Fibroblast of peridontal ligament (primary cell): ENCODE measurements at regions not wholly inside any gene's neighbourhood (a gene's known extent, or its start where the extent isn't known, plus 50 kb on each side); places are given as distances from the start of the nearest gene placed in this dataset.
A peak's percentile ranks its signal among the peaks of the same experiment; 100 is the strongest.

Source experiments
- DNase-seq: peaks from one replicate; pipeline ENCODE4 v3.0.0-alpha.2; 2010; ENCODE audit errors: extremely low read depth

DNA sequence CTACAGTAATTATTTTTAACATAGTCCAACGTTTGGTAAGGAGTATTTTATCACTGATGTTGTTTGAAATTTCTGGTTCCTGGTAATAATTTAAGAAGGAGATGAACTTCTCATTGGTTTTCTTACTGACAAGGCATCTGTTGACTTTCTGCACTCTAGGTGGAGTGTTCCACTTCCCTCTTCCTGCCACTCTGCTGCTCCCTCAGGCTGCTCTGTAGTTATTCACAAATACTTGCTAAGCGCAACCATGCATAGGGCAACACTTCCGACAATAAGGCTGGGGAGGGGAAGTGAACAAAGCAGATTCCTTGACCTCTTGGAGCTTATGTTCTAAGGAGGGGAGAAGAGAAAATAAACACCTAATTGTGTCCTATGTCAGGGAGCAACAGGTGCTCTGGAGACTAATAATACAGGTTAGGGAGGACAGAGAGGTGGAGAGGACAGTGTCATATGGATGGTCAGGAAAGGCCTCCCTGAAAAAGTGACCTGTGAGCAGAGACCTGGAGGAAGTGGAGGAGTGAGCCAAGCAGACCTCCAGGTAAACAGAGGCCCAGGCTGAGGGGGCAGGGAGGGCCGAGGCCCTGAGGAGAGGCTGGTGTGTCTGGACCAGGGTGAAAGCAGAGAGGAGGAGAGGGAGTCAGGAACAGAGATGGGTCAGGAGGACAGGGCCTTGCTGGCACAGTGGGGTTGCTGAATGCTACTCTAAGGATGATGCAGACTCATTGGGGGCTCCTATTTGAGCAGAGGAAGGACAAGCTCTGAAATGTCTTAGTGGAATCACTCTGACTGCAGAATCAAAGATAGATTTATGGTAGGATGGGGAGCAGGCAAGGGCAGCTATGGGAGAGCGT is 134.8 kb upstream of the SLC24A3 start:
- DNase-seq = no peak

DNA sequence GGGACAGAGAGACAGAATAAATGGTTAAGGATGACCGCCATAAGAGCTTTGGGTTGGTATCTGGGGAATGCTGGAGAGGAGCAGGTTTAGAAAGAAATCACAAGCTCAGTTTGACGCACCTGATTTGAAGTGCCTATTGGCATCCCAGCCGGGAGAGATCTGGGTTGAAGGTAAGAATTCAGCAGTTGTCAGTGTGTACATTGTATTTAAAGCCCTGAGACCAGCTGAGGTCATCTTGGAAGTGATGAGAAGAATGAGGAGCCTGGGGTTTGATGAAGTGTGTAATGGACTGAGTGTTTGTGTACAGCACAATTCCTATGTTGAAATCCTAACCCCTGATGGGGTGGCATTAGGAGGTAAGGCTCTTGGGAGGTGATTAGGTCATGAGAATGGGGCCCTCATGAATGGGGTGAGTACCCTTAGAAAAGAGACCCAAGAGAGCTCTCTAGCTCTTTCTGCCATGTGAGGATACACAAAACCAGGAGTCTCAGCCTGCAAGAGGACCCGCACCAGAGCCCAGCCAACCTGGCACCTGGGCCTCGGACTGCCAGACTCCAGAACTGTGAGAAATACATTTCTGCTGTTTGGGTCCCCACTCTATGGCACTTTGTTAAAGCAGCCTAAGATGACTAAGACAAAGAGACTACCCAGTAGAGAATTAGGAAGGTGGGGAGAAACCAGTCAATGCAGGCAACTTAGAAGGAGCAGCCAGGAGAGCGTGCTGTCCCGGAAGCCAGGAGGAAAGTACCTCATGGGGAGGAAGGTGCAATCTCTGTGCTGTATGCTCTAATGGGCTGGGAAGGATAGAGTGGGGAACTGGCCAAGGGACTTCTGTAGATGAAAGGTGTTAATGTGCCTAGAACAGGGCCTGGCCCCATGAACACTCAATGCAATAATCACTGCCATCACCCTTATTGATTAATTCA is 133.7 kb upstream of the SLC24A3 start:
- DNase-seq = no peak

DNA sequence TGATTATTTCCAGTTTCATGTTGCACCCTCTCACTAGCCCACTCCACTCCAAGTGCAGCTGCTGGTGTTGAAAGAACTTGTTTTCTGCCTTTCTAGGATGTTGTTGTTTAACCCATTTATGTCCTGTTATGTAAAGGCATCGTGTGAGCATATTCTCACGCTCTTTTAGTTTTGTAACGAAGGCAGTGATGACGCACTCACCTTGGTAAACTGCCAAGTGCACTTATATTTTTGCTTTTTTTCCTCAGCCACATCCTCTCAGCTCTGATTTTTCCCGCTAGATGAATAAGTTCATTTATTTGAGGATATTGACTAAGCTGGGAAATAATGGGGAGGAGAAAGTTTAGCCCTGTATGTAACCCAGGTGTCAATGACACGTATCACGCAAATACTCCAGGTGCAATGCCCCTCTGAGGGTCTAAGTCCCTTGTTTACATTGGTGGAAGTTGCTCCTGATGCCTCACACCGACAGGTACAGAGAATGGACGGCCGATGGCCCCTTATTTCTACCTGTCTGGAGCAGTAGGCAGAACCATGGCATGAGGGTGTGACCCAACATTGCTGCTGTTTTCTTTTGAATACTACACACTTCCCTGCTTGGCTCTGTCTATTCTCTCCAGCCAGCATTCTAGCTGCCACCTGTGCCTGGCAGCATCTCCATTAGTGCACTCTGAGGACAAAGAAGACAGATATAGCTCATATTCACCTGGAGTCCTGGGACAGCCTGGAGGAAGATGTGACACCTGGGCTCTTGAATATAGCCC is 132.7 kb upstream of the SLC24A3 start:
- peak; percentile 0 for DNase-seq

DNA sequence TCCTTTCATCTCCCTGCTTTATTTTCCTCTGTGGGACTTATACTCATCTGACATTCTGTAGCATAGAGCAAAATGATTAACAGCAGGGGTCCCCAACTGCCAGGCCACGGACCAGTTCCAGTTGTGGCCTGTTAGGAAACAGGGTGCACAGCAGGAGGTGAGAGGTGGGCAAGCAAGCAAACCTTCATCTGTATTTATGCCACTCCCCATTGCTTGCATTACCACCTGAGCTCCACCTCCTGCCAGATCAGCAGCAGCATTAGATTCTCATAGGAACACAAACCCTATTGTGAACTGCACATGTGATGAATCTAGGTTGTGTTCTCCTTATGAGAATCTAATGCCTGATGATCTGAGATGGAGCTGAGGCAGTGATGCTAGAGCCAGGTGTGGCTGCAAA is 130.5 kb upstream of the SLC24A3 start:
- no peak for DNase-seq

DNA sequence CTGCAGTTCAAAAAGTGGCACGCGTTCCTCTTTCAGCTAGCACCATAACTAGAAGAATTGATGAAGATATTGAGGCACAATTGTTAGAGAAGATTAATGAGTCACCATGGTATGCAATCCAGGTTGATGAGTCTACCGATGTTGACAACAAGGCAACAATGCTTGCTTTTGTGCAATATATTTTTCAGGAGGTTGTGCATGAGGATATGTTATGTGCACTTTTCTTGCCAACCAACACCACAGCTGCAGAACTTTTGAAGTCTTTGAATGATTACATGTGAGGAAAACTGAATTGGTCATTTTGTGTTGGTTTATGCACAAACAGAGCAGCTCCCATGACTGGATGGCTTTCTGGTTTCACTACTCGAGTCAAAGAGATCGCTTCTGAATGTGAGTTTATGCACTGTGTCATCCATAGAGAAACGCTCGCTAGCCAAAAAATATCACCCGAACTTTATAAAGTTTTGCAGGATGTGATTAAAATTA is 129.3 kb upstream of the SLC24A3 start:
- DNase-seq = no peak

DNA sequence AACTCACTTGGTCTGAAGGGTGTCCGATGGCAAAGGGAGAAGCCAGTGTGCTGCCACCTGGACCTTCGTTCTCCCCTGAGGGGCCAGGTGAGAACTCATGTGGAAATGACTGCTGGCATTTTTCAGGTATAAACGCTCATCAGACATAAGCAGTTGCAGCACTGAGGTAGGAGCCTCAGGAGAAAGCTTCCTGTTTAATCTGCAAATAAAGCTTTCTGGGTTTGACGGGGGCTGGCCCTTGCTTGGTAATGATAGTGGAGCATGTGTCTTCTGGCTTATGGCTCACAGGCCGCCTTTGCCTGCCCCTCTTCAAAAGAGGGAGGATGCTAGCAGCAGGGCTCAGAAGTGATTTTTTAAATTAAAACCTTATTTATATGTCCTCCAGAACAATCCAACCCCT is 122.1 kb upstream of the SLC24A3 start:
- DNase-seq = no peak

DNA sequence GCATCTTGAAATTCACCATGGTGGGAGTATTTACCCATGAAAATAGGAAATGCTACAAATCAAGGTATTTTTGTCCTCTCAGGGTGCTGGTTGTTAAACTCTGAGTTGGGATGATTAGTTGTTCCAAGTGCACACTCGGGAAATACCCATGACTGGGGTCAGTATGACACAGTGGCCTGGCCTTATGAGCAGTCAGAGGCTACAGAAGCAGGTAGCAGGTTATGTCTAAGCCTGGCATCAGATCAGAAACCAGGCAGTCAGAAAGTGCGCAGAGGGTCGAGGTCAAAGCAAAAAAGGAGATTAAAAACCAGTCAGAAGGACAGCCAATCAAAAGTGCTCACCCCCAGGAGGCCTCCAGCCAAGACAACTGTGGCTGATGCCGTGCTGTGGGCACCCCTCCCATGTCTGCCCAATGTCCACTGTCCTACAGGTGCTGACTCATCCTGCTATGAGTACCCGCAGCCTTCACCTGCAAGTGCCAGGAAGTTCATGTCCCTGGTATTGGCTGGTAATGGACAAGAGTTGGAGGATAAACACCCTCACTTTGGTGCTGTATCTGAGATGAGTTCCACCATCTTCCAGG is 117.4 kb upstream of the SLC24A3 start:
- DNase-seq = no peak

DNA sequence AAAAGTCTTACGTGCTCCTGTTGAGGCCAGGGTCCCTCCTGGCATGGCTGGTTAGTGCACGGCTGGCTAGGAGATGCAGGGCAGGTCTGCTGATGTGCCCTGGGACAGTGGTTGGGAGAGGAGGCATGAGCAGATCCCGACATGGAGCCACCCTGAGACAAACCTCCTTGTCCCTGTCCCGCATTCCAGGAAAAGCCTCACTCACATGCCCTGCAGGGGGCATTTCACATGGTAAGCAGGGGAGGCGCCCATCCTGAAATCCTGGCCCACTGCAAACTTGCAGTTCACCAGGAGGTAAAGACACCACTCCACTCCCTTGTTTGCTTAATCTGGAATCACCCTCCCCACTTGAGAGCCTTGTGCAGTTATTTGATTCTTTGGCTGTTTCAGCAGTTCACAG is 116.7 kb upstream of the SLC24A3 start:
- no peak for DNase-seq

DNA sequence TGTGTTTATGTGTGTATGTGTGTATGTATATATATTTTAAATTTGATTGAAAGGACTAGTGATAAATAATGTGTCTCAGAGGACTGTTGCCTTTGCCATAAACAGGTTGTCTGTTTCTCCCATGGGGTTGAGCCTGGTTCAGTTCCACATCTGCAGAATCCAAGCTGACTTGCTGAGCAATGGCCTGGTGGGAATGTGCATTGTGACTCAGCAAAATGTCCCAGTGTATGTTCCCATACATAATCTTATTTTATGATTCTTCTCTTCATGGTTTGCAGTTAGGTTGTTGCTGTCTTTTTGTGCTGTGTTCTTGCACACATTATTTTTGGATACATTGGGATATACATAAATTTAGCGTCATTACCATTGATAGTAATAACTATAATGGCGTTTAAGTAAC is 115.6 kb upstream of the SLC24A3 start:
- no peak for DNase-seq

DNA sequence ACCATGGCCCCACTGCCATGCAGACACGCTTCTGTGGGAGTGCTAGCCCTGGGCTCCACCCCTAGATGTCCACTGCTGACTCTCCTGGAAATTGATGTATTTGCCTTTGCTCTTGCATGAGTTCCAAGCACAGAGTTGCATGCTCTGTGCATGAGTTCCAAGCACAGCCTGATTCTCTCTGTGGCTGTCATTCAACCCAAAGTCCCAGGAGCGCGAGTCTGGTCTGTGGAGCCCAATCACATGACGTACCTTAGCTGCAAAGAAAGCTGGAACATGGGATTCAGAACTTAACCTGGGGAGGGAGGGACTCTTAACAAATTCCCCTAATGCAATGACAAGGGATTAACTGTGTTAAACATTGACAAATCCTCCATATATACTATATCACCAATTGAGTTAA is 114.3 kb upstream of the SLC24A3 start:
- DNase-seq = no peak

DNA sequence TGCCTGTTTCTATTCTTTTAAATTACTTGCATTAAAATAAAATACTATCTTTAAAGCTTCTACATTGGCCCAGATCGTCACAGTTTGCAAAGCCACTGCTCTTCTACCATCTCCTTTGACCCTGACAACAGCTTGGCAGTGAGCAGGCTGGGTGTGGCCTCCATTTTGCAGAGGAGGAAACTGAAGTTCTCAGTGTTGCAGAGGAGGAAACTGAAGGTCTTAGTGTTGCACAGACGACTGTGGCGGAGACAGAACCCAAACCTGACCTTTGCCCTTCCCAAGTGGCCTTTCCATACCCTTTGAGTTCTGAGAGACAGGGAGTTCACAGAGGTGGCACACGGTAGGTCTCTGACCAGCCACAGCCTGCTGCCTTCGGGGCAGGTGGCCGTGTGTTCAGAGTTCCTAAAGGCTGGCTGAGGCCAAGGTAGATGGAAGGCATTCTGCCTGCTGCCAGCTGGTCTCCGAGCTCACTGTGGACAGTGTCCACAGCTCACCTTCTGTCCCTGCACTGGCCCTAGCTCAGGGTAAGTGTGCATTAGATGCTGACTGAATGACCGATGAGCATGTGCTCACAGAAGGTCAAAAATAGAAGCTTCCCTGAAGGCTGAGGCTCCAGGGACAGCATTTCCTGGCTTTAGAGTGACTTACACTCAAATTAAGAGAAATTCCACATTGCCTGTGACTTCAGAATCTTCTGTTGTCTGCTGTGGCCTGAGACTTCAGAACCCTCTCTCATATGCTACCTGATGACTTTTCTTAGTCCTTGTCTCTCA is 113.5 kb upstream of the SLC24A3 start:
- no peak for DNase-seq

DNA sequence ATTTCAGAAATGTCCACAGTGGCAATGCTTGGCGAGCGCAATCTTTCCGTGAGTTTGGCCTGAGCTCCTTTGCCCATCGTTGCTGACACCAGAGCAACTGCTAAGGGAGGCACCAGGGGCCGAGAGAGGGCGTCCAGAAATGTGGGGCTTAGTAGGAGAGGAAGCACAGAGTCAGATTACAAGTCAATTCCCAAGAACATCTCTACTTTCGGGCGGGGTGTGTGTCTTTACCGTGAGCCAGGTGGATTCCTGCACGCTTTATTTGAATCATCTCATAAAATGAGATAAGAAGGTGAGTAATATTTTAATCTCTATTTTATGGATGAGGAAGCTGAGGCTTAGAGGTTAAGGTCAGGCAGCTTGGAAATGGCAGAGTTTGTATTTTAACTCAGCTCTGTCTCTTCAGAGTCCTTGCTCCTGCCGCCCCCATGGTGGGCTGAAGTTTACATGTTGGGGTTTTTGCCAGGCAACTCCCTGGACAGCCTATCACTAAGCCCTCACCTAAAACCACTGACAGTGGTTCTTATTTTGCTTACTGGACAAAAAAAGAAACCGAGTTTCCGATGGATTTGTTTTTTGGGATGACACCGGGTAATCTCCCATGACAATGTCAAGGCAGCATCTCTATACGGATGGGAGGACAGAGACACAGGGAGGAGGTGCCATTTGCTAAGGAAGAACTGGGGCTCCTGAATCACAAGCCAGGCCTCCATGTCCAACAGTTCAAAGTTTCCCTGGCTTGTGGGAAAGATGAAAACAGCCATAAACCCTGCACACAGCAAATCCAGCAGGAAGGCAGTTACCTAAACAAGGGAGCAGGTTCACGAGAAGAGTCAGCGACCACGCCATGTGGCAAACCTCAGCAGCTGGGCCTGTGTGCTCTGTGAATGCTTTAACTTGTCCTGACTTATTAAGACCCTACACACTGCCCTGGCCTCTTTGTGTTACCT is 112.6 kb upstream of the SLC24A3 start:
- DNase-seq = no peak

DNA sequence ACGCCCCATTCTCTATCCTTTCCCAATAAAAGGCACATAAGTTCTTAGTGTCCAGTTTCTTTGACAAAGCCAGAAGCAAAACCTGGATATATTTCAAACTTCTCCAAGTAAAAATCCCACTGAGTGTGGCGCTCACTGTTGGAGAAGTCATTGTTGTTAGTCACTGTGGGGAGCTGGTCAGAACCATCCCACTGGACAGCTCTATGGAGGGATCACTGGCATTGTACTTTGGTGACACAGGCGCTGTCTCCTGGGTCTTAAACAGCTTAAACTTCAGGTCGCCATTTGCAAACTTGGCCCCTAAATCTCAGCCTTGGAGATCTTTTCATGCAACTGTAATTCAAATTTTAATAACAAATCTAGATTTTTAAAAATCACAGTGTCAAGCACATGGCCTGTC is 111.5 kb upstream of the SLC24A3 start:
- DNase-seq = no peak

DNA sequence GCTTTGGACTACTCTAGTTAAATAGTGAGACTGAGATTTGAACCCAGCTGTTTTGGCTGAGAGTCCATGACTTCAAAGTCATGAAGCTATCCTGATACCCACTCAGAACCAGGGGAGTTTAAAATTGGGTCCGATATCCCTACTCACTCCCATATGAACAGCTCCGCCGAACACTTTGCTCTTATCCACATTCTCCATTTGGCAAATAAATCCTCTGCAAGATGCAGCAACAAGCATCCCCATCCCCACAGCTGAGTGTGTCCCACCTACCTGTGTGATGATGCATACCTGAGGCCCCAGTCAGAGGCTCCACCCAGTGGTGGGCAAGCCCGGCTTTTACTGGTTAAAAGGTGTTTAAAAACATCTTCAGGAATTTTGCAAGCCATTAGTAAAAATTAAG is 108.3 kb upstream of the SLC24A3 start:
- DNase-seq = no peak

DNA sequence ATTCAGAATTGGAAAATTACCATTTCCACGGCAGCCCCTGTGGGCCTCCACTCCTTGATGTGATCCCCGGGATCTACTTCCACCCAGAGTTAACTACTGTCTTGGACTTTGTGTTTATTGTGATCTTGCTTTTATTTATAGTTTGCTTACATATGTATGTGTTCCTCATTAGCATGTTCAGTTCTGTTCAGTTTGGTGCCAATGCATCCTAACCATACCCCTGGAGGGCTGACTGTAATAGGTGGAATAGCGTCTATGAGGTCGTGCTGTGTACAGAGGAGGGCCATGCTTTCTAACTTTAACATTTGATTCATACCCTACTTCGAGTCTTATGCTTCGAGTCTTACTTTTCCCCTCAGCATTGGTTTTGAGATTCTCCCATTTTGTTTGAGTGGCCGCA is 104.3 kb upstream of the SLC24A3 start:
- DNase-seq = no peak

DNA sequence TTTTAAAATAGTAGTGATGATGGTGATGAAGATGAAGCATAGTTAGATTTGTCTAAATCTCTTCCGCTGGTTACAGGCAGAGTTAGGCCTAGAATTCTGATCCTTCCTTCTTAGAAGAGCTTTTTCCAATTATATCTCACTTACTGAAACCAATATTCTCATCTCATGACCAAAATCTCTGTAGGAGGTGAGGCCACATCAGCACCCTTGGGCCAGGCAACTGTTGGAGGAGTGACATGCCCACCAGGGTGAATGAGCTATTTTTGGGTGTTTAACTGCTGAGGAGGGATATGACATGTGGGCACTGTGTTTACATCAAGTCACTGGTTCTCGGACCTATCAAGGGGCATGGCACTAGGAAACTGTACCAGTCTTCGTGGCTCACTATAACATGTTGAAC is 102.2 kb upstream of the SLC24A3 start:
- no peak for DNase-seq

DNA sequence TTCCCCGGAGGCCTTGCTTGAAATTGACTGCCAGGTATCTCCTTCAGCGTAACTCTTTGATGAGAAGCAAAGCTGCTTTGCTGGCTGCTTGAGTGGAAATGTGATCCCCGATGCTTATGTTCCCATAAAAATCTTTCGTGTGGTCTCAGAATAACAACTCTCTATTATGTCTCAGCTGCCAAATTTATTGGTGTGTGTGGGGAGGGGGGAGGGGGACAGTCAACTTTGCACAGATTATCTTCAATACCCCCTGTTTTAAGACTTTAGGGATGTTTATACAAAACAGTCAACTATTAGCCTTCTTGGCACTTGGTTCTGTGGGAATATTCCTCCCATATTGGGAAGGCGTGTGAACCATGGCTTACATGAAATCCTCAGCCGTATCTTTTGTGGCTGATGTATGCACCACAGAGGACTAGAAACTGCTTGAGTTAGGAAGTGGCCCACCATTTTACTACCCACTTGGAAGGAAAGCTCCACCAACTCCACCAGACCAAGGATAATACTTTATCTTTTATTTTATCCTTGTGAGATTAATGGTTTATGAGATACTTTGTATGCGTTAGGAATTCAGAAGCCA is 101.5 kb upstream of the SLC24A3 start:
- no peak for DNase-seq

DNA sequence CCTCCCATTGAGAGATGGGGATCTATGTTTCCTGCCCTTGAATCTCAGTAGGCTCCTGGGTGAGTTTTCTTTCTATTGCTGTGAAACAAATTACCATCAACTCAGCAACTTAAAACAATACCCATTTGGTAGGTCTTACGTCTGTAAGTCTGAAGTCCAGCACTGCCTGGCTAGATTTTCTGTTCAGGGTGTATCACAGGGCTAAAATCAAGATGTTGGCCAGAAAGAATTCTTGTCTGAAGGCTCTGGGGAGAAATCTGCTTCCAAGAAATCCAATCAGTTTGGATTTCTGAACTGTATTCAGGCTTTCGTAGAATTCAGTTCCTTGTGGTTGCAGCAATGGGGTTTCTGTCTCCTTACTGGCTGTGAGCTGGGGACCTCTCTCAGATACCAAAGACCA is 99.6 kb upstream of the SLC24A3 start:
- DNase-seq = no peak

DNA sequence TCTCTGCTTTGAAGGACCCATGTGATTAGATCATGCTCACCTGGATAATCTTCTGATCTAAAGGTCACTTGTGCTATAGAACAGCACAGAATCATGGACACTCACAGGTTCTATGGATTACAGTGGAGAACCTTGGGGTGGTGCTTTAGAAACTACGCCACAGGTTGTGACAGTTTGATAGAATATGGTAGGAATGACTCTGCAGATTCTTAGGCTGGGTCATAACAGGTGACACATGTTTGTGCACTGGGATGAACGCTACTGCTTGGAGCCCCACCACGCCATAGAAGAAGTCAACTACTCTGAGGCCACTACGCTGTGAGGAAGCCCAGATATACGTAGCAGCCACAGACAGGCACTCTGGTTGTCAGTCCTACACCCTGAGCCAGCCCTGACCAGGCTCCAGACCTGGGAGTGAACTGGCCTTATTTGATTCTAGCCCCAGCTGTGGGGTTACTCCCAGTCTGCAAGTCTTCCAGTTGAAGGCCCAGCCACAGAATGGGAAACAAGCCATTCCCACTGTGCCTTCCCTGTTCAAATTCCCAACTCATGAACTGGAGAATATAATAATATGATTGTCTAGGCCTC is 99.0 kb upstream of the SLC24A3 start:
- no peak for DNase-seq
